IMR-90 (cell line): ENCODE measurements at regions not wholly inside any gene's neighbourhood (a gene's known extent, or its start where the extent isn't known, plus 50 kb on each side); places are given as distances from the start of the nearest gene placed in this dataset.

Experiments
- ATAC-seq: fragments of 200-7000 bp; cut with Tn5 transposase; 2 replicates; pipeline ENCODE4 v1.9.1; 2020; ENCODE audit warnings: low read depth, mild to moderate bottlenecking, moderate library complexity
- BruUV-seq: library from RNA; stranded (reverse); fragments of 400-500 nt; replicated peaks from 2 replicates; lab custom pipeline; 2021; lab: Mats Ljungman, UMichigan
- CTCF ChIA-PET: fragments of 300-600 bp; formaldehyde crosslinking; extraction: SDS; loops from one replicate; lab custom pipeline; 2021; ENCODE audit warnings: antibody characterized with exemption; lab: Yijun Ruan, JAX
- POLR2A ChIA-PET: fragments of 300-600 bp; sonication (Branson Sonifier 250); formaldehyde crosslinking; loops from one replicate; lab custom pipeline; 2022; ENCODE audit warnings: antibody characterized with exemption; ENCODE audit not compliant: unreplicated experiment; lab: Charles Lee
- DNase-seq: peaks from one replicate; pipeline ENCODE4 v3.0.0; 2013
- H2AFZ ChIP-seq: replicated peaks from 2 replicates; pipeline ENCODE3; 2013; ENCODE audit warnings: low read length, mild to moderate bottlenecking; ENCODE audit not compliant: poor library complexity
- H2AK5ac ChIP-seq: 2 replicates; pipeline ENCODE4 v1.6.1; 2013; ENCODE audit warnings: low read depth, low read length, inconsistent platforms
- H2AK9ac ChIP-seq: replicated peaks from 2 replicates; pipeline ENCODE3; 2013; ENCODE audit warnings: mild to moderate bottlenecking, low read depth, low read length, moderate library complexity; ENCODE audit not compliant: poor library complexity
- H2BK120ac ChIP-seq: 2 replicates; pipeline ENCODE4 v1.6.1; 2013; ENCODE audit warnings: low read depth, low read length, inconsistent platforms
- H2BK15ac ChIP-seq: 3 replicates; pipeline ENCODE4 v1.6.1; 2013; ENCODE audit warnings: low read depth, low read length, inconsistent platforms
- H2BK20ac ChIP-seq: 2 replicates; pipeline ENCODE4 v1.6.1; 2013; ENCODE audit warnings: low read depth, mild to moderate bottlenecking, inconsistent platforms, low read length, moderate library complexity
- H2BK5ac ChIP-seq: 2 replicates; pipeline ENCODE4 v1.6.1; 2013; ENCODE audit warnings: mild to moderate bottlenecking, low read depth, low read length, inconsistent platforms; ENCODE audit not compliant: poor library complexity, severe bottlenecking
- H3K14ac ChIP-seq: replicated peaks from 2 replicates; pipeline ENCODE4 v1.6.1; 2013; ENCODE audit warnings: low read depth, low read length, inconsistent platforms
- H3K18ac ChIP-seq: 2 replicates; pipeline ENCODE4 v1.6.1; 2013; ENCODE audit warnings: low read depth, low read length, control low read depth
- H3K23ac ChIP-seq: 2 replicates; pipeline ENCODE4 v1.6.1; 2013; ENCODE audit warnings: low read depth, low read length, inconsistent platforms
- H3K27ac ChIP-seq: 2 replicates; pipeline ENCODE4 v1.5.1; 2013; ENCODE audit warnings: mild to moderate bottlenecking, control low read depth, low read length; ENCODE audit not compliant: insufficient read depth
- H3K27me3 ChIP-seq: 2 replicates; pipeline ENCODE4 v1.6.1; 2013; ENCODE audit warnings: low read length; ENCODE audit not compliant: control insufficient read depth, insufficient read depth
- H3K36me3 ChIP-seq: 2 replicates; pipeline ENCODE4 v1.6.1; 2013; ENCODE audit warnings: low read length, mixed read lengths; ENCODE audit not compliant: control insufficient read depth, insufficient read depth
- H3K4ac ChIP-seq: 2 replicates; pipeline ENCODE4 v1.6.1; 2013; ENCODE audit warnings: low read depth, low read length, inconsistent platforms
- H3K4me1 ChIP-seq: 2 replicates; pipeline ENCODE4 v1.6.1; 2013; ENCODE audit warnings: low read length, mixed read lengths; ENCODE audit not compliant: control insufficient read depth, insufficient read depth
- H3K4me2 ChIP-seq: 2 replicates; pipeline ENCODE4 v1.6.1; 2013; ENCODE audit warnings: low read depth, mild to moderate bottlenecking, control low read depth, low read length, moderate library complexity
- H3K4me3 ChIP-seq: 2 replicates; pipeline ENCODE4 v1.5.1; 2013; ENCODE audit warnings: low read depth, mild to moderate bottlenecking, control low read depth, low read length, moderate library complexity; ENCODE audit not compliant: insufficient read depth
- H3K56ac ChIP-seq: 2 replicates; pipeline ENCODE4 v1.6.1; 2013; ENCODE audit warnings: low read length, inconsistent platforms; ENCODE audit not compliant: insufficient read depth; ENCODE audit errors: extremely low read depth
- H3K79me1 ChIP-seq, 2 experiments: 2 replicates each; pipeline ENCODE4 v1.6.1; 2013; ENCODE audit warnings: low read length in 2 of 2, inconsistent platforms in 1 of 2, low read depth in 1 of 2
- H3K9ac ChIP-seq: 2 replicates; pipeline ENCODE4 v1.6.1; 2013; ENCODE audit warnings: low read depth, low read length, control low read depth
- H3K9me1 ChIP-seq: 2 replicates; pipeline ENCODE4 v1.6.1; 2013; ENCODE audit warnings: low read length, inconsistent platforms; ENCODE audit not compliant: insufficient read depth
- H3K9me3 ChIP-seq: 2 replicates; pipeline ENCODE4 v1.6.1; 2013; ENCODE audit warnings: low read length; ENCODE audit not compliant: control insufficient read depth, insufficient read depth
- H4K20me1 ChIP-seq: 2 replicates; pipeline ENCODE4 v1.6.1; 2013; ENCODE audit warnings: low read length, inconsistent platforms; ENCODE audit not compliant: insufficient read depth
- H4K5ac ChIP-seq: 2 replicates; pipeline ENCODE4 v1.6.1; 2013; ENCODE audit warnings: mild to moderate bottlenecking, low read depth, low read length, control low read depth
- H4K8ac ChIP-seq, 2 experiments: 2 replicates each; pipeline ENCODE4 v1.6.1; 2013; ENCODE audit warnings: low read depth in 2 of 2, low read length in 2 of 2, control low read depth in 1 of 2, inconsistent platforms in 1 of 2
- H4K91ac ChIP-seq: 2 replicates; pipeline ENCODE4 v1.6.1; 2013; ENCODE audit warnings: low read depth, low read length, inconsistent platforms; ENCODE audit not compliant: insufficient read depth
- BHLHE40 ChIP-seq: fragments of 150-350 bp; IDR thresholded peaks from 2 replicates; pipeline ENCODE4 v1.6.1; 2016; ENCODE audit warnings: mild to moderate bottlenecking, low read depth, low read length
- CEBPB ChIP-seq: IDR thresholded peaks from 2 replicates; pipeline ENCODE4 v1.6.1; 2012; ENCODE audit warnings: low read depth, low read length, improper control_type of control experiment
- CHD1 ChIP-seq: IDR thresholded peaks from 2 replicates; pipeline ENCODE4 v1.6.1; 2012; ENCODE audit warnings: low read depth, low read length, improper control_type of control experiment
- FOS ChIP-seq: fragments of 150-350 bp; IDR thresholded peaks from 2 replicates; pipeline ENCODE4 v1.6.1; 2016; ENCODE audit warnings: low read depth, low read length
- MAZ ChIP-seq: IDR thresholded peaks from 2 replicates; pipeline ENCODE4 v1.6.1; 2012; ENCODE audit warnings: low read depth, mild to moderate bottlenecking, low read length, improper control_type of control experiment, moderate library complexity, borderline replicate concordance
- NFE2L2 ChIP-seq: fragments of 150-350 bp; IDR thresholded peaks from 2 replicates; pipeline ENCODE4 v1.6.1; 2016; ENCODE audit warnings: low read depth, mild to moderate bottlenecking, low read length
- POLR2A ChIP-seq: IDR thresholded peaks from 2 replicates; pipeline ENCODE4 v1.6.1; 2012; ENCODE audit warnings: mild to moderate bottlenecking, low read depth, low read length
- RCOR1 ChIP-seq: IDR thresholded peaks from 2 replicates; pipeline ENCODE4 v1.6.1; 2012; ENCODE audit warnings: mild to moderate bottlenecking, low read length, improper control_type of control experiment; ENCODE audit not compliant: insufficient replicate concordance
- SMC3 ChIP-seq: fragments of 150-350 bp; IDR thresholded peaks from 2 replicates; pipeline ENCODE4 v1.6.1; 2016; ENCODE audit warnings: low read depth, mild to moderate bottlenecking, antibody characterized with exemption, low read length, moderate library complexity
- USF2 ChIP-seq: fragments of 150-350 bp; IDR thresholded peaks from 2 replicates; pipeline ENCODE4 v1.6.1; 2017; ENCODE audit warnings: mild to moderate bottlenecking, antibody characterized with exemption, low read length, low read depth
- WGBS, 2 experiments: methylation state at CpG; one replicate each; pipeline versions ENCODE4 v1.1.5 to v1.1.7; 2013; ENCODE audit warnings: missing lambda C conversion rate in 2 of 2; ENCODE audit not compliant: insufficient read length in 1 of 2; ENCODE audit errors: extremely low coverage in 2 of 2; 5-methylcytosine and 5-hydroxymethylcytosine counted together
- dilution Hi-C: fragments of 300-500 bp; cut with HindIII; formaldehyde crosslinking; loops from one replicate; pipeline ENCODE4 v1.14.3; 2018; ENCODE audit warnings: low sequenced_read_pairs; ENCODE audit not compliant: unreplicated experiment
- in situ Hi-C: fragments of 300-500 bp; cut with MboI; formaldehyde crosslinking; loops from 3 replicates; pipeline ENCODE4 v1.14.3; 2019; ENCODE audit warnings: low sequenced_read_pairs, inconsistent platforms, mixed read lengths
- intact Hi-C: fragments of 100-400 bp; cut with micrococcal nuclease; formaldehyde crosslinking; loops from 2 replicates; pipeline ENCODE4 v1.10.0; 2022

GRCh38 chr4:3658530-3658913 is 107.7 kb upstream of the ADRA2C start:
- H2BK15ac ChIP-seq: no peak overlapping the region
- in situ Hi-C loops (no loop called here), dilution Hi-C loops (no loop called here), intact Hi-C loops (no loop called here)
- H2AFZ ChIP-seq: no peak overlapping the region
- TF ChIP-seq FOS (no peak), RCOR1 (no peak), USF2 (no peak), NFE2L2 (no peak), CEBPB (no peak), POLR2A (no peak), MAZ (no peak), CHD1 (no peak), BHLHE40 (no peak), SMC3 (no peak)
- no peak overlapping the region; a peak in 1 of 4 replicates for H4K8ac ChIP-seq
- no peak overlapping the region for H3K56ac ChIP-seq
- no TSS peak for BruUV-seq
- no peak overlapping the region for H2AK5ac ChIP-seq
- no peak overlapping the region for H3K27ac ChIP-seq
- H2BK120ac ChIP-seq: no peak overlapping the region
- ATAC-seq (no peak; the same call in none of the 2 replicates), DNase-seq (peak; percentile 12)
- no peak overlapping the region for H2BK20ac ChIP-seq
- no peak overlapping the region for H3K23ac ChIP-seq
- H3K18ac ChIP-seq: no peak overlapping the region
- peaks cover 8% of the 10 kb centered on the region; the same call in 1 of the 2 replicates for H3K4me1 ChIP-seq
- no peaks in the 10 kb centered on the region for H4K20me1 ChIP-seq
- no peak overlapping the region for H3K9ac ChIP-seq
- no peak overlapping the region for H3K14ac ChIP-seq
- H4K91ac ChIP-seq: no peak overlapping the region; the same call in 1 of the 2 replicates
- no peaks in the 10 kb centered on the region for H3K36me3 ChIP-seq
- 35% methylated on average over 9 of the region's 12 CpGs; no CpG with 5 or more reads in 1 of the 2 experiments for WGBS, 2 experiments
- no peaks in the 10 kb centered on the region for H3K9me3 ChIP-seq
- peaks cover 54% of the 10 kb centered on the region for H3K27me3 ChIP-seq
- 0 out of 2 replicates have a peak, but pooled peaks cover 2% of the 10 kb centered on the region for H3K9me1 ChIP-seq
- H3K4me3 ChIP-seq: no peak overlapping the region
- H2BK5ac ChIP-seq: no peak overlapping the region
- CTCF ChIA-PET: no interaction called here
- no peaks in the 10 kb centered on the region for H3K79me1 ChIP-seq
- POLR2A ChIA-PET: no interaction called here
- no peak overlapping the region for H2AK9ac ChIP-seq
- no peak overlapping the region for H3K4me2 ChIP-seq
- H3K4ac ChIP-seq: no peak overlapping the region
- no peak overlapping the region for H4K5ac ChIP-seq
